HepG2 (cell line): ENCODE measurements at regions not wholly inside any gene's neighbourhood (a gene's known extent, or its start where the extent isn't known, plus 50 kb on each side); places are given as distances from the start of the nearest gene placed in this dataset.

Source experiments
- ATAC-seq: fragments of 200-7000 bp; cut with Tn5 transposase; 3 replicates; pipeline ENCODE4 v1.9.1; 2020; ENCODE audit warnings: mild to moderate bottlenecking, moderate library complexity
- BruUV-seq: library from RNA; stranded (reverse); fragments of 400-500 nt; replicated peaks from 2 replicates; lab custom pipeline; 2021; lab: Mats Ljungman, UMichigan
- CTCF ChIA-PET: fragments of 300-600 bp; formaldehyde crosslinking; extraction: SDS; loops from one replicate; lab custom pipeline; 2021; ENCODE audit warnings: low total read pairs, inconsistent platforms, low intra/inter-chr PET ratio; lab: Yijun Ruan, JAX
- POLR2A ChIA-PET: fragments of 350-600 bp; sonication (Branson Sonifier 250); formaldehyde crosslinking; loops from one replicate; lab custom pipeline; 2020; ENCODE audit warnings: antibody characterized with exemption, inconsistent platforms; lab: Yijun Ruan, JAX
- DNase-seq: peaks from one replicate; pipeline ENCODE4 v3.0.0-alpha.2; 2015; ENCODE audit warnings: low spot score
- FAIRE-seq: peaks from 3 replicates; lab custom pipeline; 2011; peaks lifted over from hg19 to GRCh38; lab: Jason Lieb, UNC
- H2AFZ ChIP-seq: one replicate; pipeline ENCODE4 v1.6.1; 2011; ENCODE audit warnings: low read length, inconsistent platforms
- H3K27ac ChIP-seq: fragments of 300-600 bp; 3 replicates; pipeline ENCODE4 v1.8.0; 2011; ENCODE audit warnings: mixed run types, mild to moderate bottlenecking, mixed read lengths, low read length, inconsistent platforms; ENCODE audit not compliant: insufficient read depth; ENCODE audit errors: extremely low read length
- H3K27me3 ChIP-seq, 2 experiments: fragments of 200-600 bp in 1 of 2; 2 replicates in 1 of 2; 3 replicates in 1 of 2; pipeline versions ENCODE4 v1.6.0 to v1.8.0; 2011; ENCODE audit warnings: low read length in 2 of 2, mild to moderate bottlenecking in 2 of 2, moderate library complexity in 2 of 2, inconsistent platforms in 1 of 2; ENCODE audit not compliant: insufficient read depth in 2 of 2, control insufficient read depth in 1 of 2
- H3K36me3 ChIP-seq, 2 experiments: fragments of 200-600 bp in 1 of 2; replicated peaks in 1 of 2; 2 replicates in 1 of 2; 3 replicates in 1 of 2; pipeline versions ENCODE4 v1.5.1 to v1.8.0; 2011; ENCODE audit warnings: low read length in 2 of 2, inconsistent platforms in 1 of 2; ENCODE audit not compliant: insufficient read depth in 2 of 2, control insufficient read depth in 1 of 2
- H3K4me1 ChIP-seq: 2 replicates; pipeline ENCODE4 v1.5.1; 2012; ENCODE audit warnings: low read length, inconsistent platforms; ENCODE audit not compliant: insufficient read depth
- H3K4me2 ChIP-seq: 2 replicates; pipeline ENCODE4 v1.6.0; 2011; ENCODE audit warnings: low read depth, low read length, inconsistent platforms
- H3K4me3 ChIP-seq, 3 experiments: fragments of 200-600 bp in 1 of 3; sonication (generic), shearing (Covaris generic) in 1 of 3; replicated peaks in 1 of 3; 2 replicates each; pipeline ENCODE4 v1.5.1; 2011 to 2016; ENCODE audit warnings: low read length in 3 of 3, inconsistent platforms in 2 of 3, low read depth in 2 of 3, mild to moderate bottlenecking in 2 of 3, control low read depth in 1 of 3, mixed read lengths in 1 of 3; ENCODE audit not compliant: insufficient read depth in 1 of 3
- H3K79me2 ChIP-seq: one replicate; pipeline ENCODE4 v1.6.1; 2011; ENCODE audit warnings: low read length, inconsistent platforms; ENCODE audit not compliant: insufficient read depth
- H3K9ac ChIP-seq: 2 replicates; pipeline ENCODE4 v1.6.0; 2011; ENCODE audit warnings: mild to moderate bottlenecking, low read depth, low read length, inconsistent platforms; ENCODE audit not compliant: insufficient read depth
- H3K9me3 ChIP-seq: 2 replicates; pipeline ENCODE4 v1.5.1; 2012; ENCODE audit warnings: mild to moderate bottlenecking, low read length
- H4K20me1 ChIP-seq: 2 replicates; pipeline ENCODE4 v1.6.0; 2011; ENCODE audit warnings: inconsistent platforms, mild to moderate bottlenecking, low read length, moderate library complexity; ENCODE audit not compliant: insufficient read depth
- AGO2 ChIP-seq: fragments of 200-400 bp; formaldehyde crosslinking; optimal IDR thresholded peaks from 2 replicates; pipeline ENCODE3; 2017; ENCODE audit warnings: mild to moderate bottlenecking, low read depth, low read length, moderate library complexity
- CBX5 ChIP-seq: sonication (generic); formaldehyde crosslinking; IDR thresholded peaks from 2 replicates; pipeline ENCODE4 v1.4.0; 2020; ENCODE audit warnings: missing genetic modification reagents, borderline replicate concordance
- MBD4 ChIP-seq: IDR thresholded peaks from 2 replicates; pipeline ENCODE4 v1.6.1; 2012; ENCODE audit warnings: low read length, inconsistent platforms, borderline replicate concordance
- NCOA1 ChIP-seq: sonication (generic); formaldehyde crosslinking; IDR thresholded peaks from 2 replicates; pipeline ENCODE4 v1.9.0; 2021; ENCODE audit warnings: missing genetic modification reagents
- PHF5A ChIP-seq: IDR thresholded peaks from one replicate; pipeline ENCODE4 v1.6.1; 2018; ENCODE audit warnings: low read depth, missing genetic modification reagents; ENCODE audit not compliant: unreplicated experiment
- RELA ChIP-seq: sonication (generic); formaldehyde crosslinking; IDR thresholded peaks from 2 replicates; pipeline ENCODE4 v1.4.0; 2020; ENCODE audit warnings: missing genetic modification reagents
- SUZ12 ChIP-seq: fragments of 150-350 bp; IDR thresholded peaks from 2 replicates; pipeline ENCODE4 v1.6.1; 2014; ENCODE audit warnings: low read depth, low read length
- TBX3 ChIP-seq: fragments of 450-650 bp; IDR thresholded peaks from 2 replicates; pipeline ENCODE4 v1.6.1; 2017; ENCODE audit warnings: antibody characterized with exemption, mild to moderate bottlenecking, inconsistent platforms, borderline replicate concordance
- TCF7 ChIP-seq: sonication (generic); IDR thresholded peaks from 2 replicates; pipeline ENCODE4 v1.6.1; 2016; ENCODE audit warnings: antibody characterized with exemption, low read depth
- ZNF138 ChIP-seq: sonication (generic); formaldehyde crosslinking; IDR thresholded peaks from 2 replicates; pipeline ENCODE4 v1.5.0; 2020; ENCODE audit warnings: mild to moderate bottlenecking, low read depth, missing genetic modification reagents
- ZNF260 ChIP-seq: sonication (generic); formaldehyde crosslinking; IDR thresholded peaks from 2 replicates; pipeline ENCODE4 v1.4.0; 2020; ENCODE audit warnings: missing genetic modification reagents, low read depth, mild to moderate bottlenecking, borderline replicate concordance
- ZNF33B ChIP-seq: sonication (generic); formaldehyde crosslinking; IDR thresholded peaks from 2 replicates; pipeline ENCODE4 v1.5.1; 2020; ENCODE audit warnings: mild to moderate bottlenecking, missing genetic modification reagents
- ZNF720 ChIP-seq: sonication (generic); formaldehyde crosslinking; IDR thresholded peaks from 2 replicates; pipeline ENCODE4 v1.4.0; 2020; ENCODE audit warnings: missing genetic modification reagents
- ZNF776 ChIP-seq: sonication (generic); formaldehyde crosslinking; IDR thresholded peaks from 2 replicates; pipeline ENCODE4 v1.4.0; 2020; ENCODE audit warnings: mild to moderate bottlenecking, missing genetic modification reagents
- WGBS: methylation state at CpG from one replicate; pipeline ENCODE4 v1.1.6; 2017; ENCODE audit warnings: low lambda C conversion rate; 5-methylcytosine and 5-hydroxymethylcytosine counted together
- in situ Hi-C: cut with HindIII; loops from 2 replicates; pipeline ENCODE4 v1.10.0; 2017; ENCODE audit warnings: low pct_unique_long_range_greater_than_20kb; ENCODE audit not compliant: extremely low pct_ligation_motif_present
- intact Hi-C: fragments of 100-400 bp; cut with micrococcal nuclease; formaldehyde crosslinking; loops from one replicate; pipeline ENCODE4 v1.10.0; 2022; ENCODE audit not compliant: unreplicated experiment

DNA sequence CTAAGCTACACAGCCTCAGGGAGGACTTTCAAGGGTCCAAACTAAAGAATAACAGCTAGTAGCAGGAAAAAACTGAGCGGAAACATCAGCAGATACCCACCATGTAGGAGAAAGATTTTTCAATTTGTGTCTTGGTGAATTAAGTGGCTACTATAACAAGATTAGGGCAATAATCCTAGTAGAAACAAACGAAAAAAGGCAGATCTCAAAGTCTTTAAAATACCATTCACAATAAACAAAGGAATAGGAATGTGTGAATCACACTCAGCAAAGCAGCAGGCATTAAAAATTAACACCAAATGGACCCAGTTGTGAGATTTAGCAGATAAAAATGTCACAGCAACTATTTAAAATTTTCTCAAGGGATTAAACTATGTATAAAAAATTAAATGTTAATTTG, 761.2 kb downstream of the TENT5A start:
- FAIRE-seq (no peak), DNase-seq (no peak), ATAC-seq (no peak)
- no peaks in the 10 kb centered on the region for H3K9me3 ChIP-seq
- H3K27me3 ChIP-seq, result no peaks in the 10 kb centered on the region
- no peak overlapping the region for H3K27ac ChIP-seq
- 18% methylated on average over 2 of the region's 2 CpGs for WGBS
- H3K79me2 ChIP-seq, result no peaks in the 10 kb centered on the region
- no peaks in the 10 kb centered on the region for H3K36me3 ChIP-seq
- in situ Hi-C loops, result no loop called here
- no peak overlapping the region for H3K4me3 ChIP-seq
- ChIA-PET POLR2A (no interaction called here), CTCF (no interaction called here)
- TF ChIP-seq ZNF720 (CRISPR knock-in tag) (no peak), AGO2 (no peak), SUZ12 (no peak), ZNF776 (CRISPR knock-in tag) (no peak), RELA (CRISPR knock-in tag) (no peak), ZNF33B (CRISPR knock-in tag) (no peak), CBX5 (CRISPR knock-in tag) (no peak), TBX3 (no peak), ZNF260 (CRISPR knock-in tag) (no peak), ZNF138 (no peak), PHF5A (CRISPR knock-in tag) (no peak), MBD4 (no peak), NCOA1 (CRISPR knock-in tag) (no peak), TCF7 (no peak)
- no peak overlapping the region for H2AFZ ChIP-seq
- BruUV-seq, result no TSS peak
- no peak overlapping the region for H3K9ac ChIP-seq
- no peak overlapping the region for H3K4me2 ChIP-seq
- H4K20me1 ChIP-seq, result no peaks in the 10 kb centered on the region
- intact Hi-C loops, result no loop called here
- no peaks in the 10 kb centered on the region for H3K4me1 ChIP-seq
